ENCODE measurements at regions not wholly inside any gene's neighbourhood (a gene's known extent, or its start where the extent isn't known, plus 50 kb on each side); places are given as distances from the start of the nearest gene placed in this dataset.

DNA sequence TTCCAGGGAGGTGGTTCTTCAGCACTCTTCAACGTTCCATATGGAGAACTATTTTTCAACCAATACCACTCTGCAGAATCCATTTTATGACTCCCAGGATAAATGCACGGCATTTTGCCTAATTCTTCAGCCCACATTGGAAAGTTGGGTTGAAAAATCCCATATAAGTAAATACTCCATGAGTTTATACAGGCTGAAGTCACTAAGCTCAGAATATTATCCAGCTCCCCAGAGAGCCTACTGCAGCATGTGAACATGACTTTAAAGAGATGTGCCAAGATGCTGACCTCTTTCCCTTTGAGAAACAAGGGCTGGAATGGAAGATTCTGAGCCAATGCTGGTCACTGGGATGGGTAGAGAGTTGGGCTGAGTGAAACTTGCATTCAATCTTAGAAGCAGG, 111.9 kb upstream of the SLIT3 start:
- no peak for DNase-seq (ENCODE audit: low read depth)
- no peak for TF ChIP-seq CTCF (IDR thresholded peaks at IDR 0.05; ENCODE audit: control insufficient read depth, extremely low read depth, insufficient read depth)
- H3K4me3 ChIP-seq (ENCODE audit: low read depth, low read length), result no peak overlapping the region

DNA sequence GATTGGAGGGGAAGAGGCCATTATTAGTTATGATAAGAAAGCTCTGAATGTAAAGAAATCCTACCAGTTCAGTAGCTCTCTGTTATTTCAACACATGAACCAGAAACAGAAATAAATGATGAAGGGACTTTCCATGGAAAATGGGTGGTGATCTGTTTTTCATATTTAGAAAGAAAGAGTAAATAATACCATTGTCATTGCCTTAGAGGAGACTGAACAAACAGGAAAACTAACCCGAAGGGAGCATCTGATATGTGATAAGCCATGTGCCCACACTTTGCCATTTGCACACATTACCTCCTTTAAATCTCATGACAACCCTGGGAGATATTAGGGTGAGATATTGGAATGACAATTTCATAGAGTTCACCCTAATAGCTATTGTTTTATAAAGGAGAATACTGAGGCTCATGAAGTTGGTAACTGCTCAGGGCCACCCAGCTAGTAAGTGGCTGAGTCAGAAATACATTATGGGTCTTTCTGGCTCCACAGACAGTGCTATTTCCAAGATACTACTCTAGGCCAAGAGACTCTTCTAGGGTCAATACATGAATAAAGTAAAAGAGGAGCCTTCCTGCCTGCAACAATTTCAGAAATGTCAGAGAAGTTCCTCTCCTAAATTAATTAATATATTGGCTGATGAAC, 111.0 kb upstream of the SLIT3 start:
- H3K4me3 ChIP-seq (ENCODE audit: low read depth, low read length), result no peak overlapping the region
- DNase-seq (ENCODE audit: low read depth), result no peak
- no peak for TF ChIP-seq CTCF (IDR thresholded peaks at IDR 0.05; ENCODE audit: control insufficient read depth, extremely low read depth, insufficient read depth)

DNA sequence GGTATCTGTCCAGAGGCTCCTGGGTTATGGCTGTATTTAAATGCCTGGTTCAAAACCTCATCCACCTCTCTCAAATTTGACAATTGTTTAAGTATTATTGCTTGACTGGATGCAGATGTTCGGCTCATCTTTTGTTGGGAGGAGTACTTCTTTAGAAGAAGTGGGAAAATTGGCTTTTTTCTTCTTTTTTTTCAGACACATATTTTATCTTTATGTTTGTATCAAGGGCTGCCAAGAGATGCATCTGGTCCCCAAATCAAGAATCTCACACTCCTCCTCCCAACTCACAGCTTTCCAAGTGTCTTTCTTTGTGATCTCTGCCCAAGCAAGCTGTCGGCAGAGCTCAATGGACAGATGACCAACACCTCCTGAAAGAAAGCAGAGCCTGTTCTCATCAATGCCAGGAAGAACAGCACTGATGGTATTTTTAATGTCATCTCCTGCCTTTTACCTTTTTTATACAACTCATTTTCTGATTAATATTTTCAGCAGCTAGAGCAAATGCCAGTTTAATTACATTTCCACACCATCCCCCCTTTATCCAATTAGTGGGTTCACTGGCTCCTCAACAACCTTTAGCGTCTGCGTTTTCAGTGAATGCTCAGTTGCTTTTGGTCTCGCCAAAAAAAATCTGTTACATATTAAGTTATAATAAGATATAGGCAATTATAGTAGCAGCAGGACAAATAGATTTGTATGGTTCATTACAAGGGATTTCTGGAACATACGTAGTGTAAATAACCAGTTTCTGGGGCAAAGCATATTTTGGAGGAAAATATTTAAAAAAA, 110.3 kb upstream of the SLIT3 start:
- no peak overlapping the region for H3K4me3 ChIP-seq (ENCODE audit: low read depth, low read length)
- TF ChIP-seq CTCF (IDR thresholded peaks at IDR 0.05; ENCODE audit: control insufficient read depth, extremely low read depth, insufficient read depth), result no peak
- DNase-seq (ENCODE audit: low read depth), result no peak

DNA sequence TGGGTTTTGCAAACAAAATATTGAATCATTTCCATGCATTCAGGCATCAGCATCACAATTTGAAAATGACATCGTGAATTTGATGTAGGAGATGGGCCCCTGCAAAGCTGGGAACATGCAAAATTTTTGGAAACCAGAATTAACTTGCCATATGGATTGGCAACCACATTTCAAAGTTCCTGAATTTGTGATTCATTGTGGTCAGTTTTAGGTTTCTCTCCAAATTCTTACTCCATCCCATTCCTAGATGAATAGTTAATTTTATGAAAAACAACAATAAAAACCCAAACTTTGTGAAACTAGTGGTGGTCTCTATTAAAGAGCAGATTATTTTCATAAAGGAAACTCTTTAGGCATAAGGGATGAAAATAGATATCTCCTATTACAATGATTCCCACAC, 107.8 kb upstream of the SLIT3 start:
- no peak overlapping the region for H3K4me3 ChIP-seq (ENCODE audit: low read depth, low read length)
- no peak for TF ChIP-seq CTCF (IDR thresholded peaks at IDR 0.05; ENCODE audit: control insufficient read depth, extremely low read depth, insufficient read depth)
- no peak for DNase-seq (ENCODE audit: low read depth)

DNA sequence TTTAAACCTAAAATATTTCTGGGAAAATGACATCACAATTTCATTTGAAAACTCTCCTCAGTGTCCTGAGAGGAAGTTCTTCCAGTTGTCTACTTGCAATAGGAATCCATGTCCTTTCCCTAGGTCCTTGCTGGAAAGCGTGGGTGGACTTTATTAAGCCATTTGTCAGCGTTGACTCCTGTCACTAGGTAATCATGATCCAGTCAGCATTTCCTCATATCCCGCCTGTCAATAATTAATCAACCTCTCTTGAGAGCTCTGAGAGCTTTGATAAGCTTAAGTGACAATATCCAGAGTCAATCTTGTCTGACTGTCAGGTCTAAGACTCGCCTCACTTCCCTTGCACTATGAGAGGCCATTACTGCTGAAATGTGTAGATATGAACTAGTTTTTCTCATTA, 107.2 kb upstream of the SLIT3 start:
- DNase-seq (ENCODE audit: low read depth), result no peak
- TF ChIP-seq CTCF (IDR thresholded peaks at IDR 0.05; ENCODE audit: control insufficient read depth, extremely low read depth, insufficient read depth), result no peak
- no peak overlapping the region for H3K4me3 ChIP-seq (ENCODE audit: low read depth, low read length)

DNA sequence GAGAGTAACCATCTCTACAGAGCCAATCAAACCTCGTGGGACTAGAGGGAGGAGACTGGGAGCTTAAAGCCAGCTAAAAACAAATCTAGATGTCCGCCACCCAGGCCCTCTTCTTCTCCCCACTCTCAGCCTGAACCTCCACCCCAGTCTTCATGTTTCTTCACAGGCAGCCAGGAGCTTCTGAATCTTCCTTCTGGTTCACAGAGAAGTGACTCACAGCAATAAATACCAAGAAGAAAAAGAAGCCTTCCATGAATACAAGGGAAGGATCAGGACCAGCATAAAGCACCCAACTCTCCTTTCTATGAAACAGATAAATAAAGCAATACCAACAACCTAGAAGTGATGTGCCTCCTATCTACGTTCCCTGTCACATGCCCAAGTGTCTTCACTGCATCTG, 103.3 kb upstream of the SLIT3 start:
- TF ChIP-seq CTCF (IDR thresholded peaks at IDR 0.05; ENCODE audit: control insufficient read depth, extremely low read depth, insufficient read depth), result no peak
- DNase-seq (ENCODE audit: low read depth), result no peak

More for the DNA sequence above, 103.3 kb upstream of the SLIT3 start:
- H3K4me3 ChIP-seq (ENCODE audit: low read depth, low read length), result no peak overlapping the region

Data from LNCaP clone FGC (cell line).